ENCODE measurements at regions not wholly inside any gene's neighbourhood (a gene's known extent, or its start where the extent isn't known, plus 50 kb on each side); places are given as distances from the start of the nearest gene placed in this dataset.

- TF ChIP-seq CTCF (IDR thresholded peaks at IDR 0.05; ENCODE audit: insufficient read depth, low read length, poor library complexity, severe bottlenecking) (no peak), EZH2phosphoT487 (conservative IDR thresholded peaks at IDR 0.05; ENCODE audit: low read length) (no peak)
Observed at GRCh38 chr5:135116160-135116561, 82.1 kb upstream of the PITX1 start.

Data from SU-DHL-6 (cell line).